PC-9 (cell line): ENCODE measurements at regions not wholly inside any gene's neighbourhood (a gene's known extent, or its start where the extent isn't known, plus 50 kb on each side); places are given as distances from the start of the nearest gene placed in this dataset.

Experiments
- BruUV-seq: library from RNA; stranded (reverse); fragments of 400-500 nt; replicated peaks from 2 replicates; lab custom pipeline; 2021; lab: Mats Ljungman, UMichigan
- CTCF ChIA-PET: fragments of 300-600 bp; sonication (Branson Sonifier 250); formaldehyde crosslinking; loops from one replicate; lab custom pipeline; 2022; ENCODE audit warnings: antibody characterized with exemption; lab: Charles Lee
- POLR2A ChIA-PET: fragments of 300-600 bp; sonication (Branson Sonifier 250); formaldehyde crosslinking; loops from one replicate; lab custom pipeline; 2022; ENCODE audit warnings: antibody characterized with exemption; ENCODE audit not compliant: unreplicated experiment; lab: Charles Lee
- DNase-seq, 2 experiments: peaks; one replicate each; pipeline versions ENCODE4 v3.0.0 to v3.0.0-alpha.2; 2015 to 2022; ENCODE audit warnings: mixed read lengths in 1 of 2
- H2AFZ ChIP-seq: fragments of 200-600 bp; sonication (generic); 2 replicates; pipeline ENCODE4 v1.8.1; 2017; ENCODE audit warnings: antibody characterized with exemption
- H3F3A ChIP-seq: fragments of 200-600 bp; sonication (generic); 2 replicates; pipeline ENCODE4 v1.8.1; 2017; ENCODE audit warnings: antibody characterized with exemption, mild to moderate bottlenecking, low read depth; ENCODE audit not compliant: insufficient read depth
- H3K27ac ChIP-seq: fragments of 200-600 bp; sonication (generic); 2 replicates; pipeline ENCODE4 v1.6.1; 2016; ENCODE audit warnings: mixed run types
- H3K27me3 ChIP-seq: fragments of 200-600 bp; sonication (generic); 2 replicates; pipeline ENCODE4 v1.6.1; 2016; ENCODE audit warnings: low read depth, mixed run types; ENCODE audit not compliant: insufficient read depth
- H3K36me3 ChIP-seq: fragments of 200-600 bp; sonication (generic); 2 replicates; pipeline ENCODE4 v1.6.1; 2016; ENCODE audit warnings: low read depth, mixed run types
- H3K4me1 ChIP-seq: fragments of 200-600 bp; sonication (generic); replicated peaks from 2 replicates; pipeline ENCODE4 v1.6.1; 2016; ENCODE audit warnings: mixed run types; ENCODE audit not compliant: insufficient read depth
- H3K4me2 ChIP-seq: fragments of 200-600 bp; sonication (generic); 2 replicates; pipeline ENCODE4 v1.6.1; 2017; ENCODE audit warnings: mixed run types
- H3K4me3 ChIP-seq: fragments of 200-600 bp; sonication (generic); 2 replicates; pipeline ENCODE4 v1.6.1; 2016; ENCODE audit warnings: mixed run types
- H3K79me2 ChIP-seq: fragments of 200-600 bp; sonication (generic); 2 replicates; pipeline ENCODE4 v1.6.1; 2017; ENCODE audit warnings: low read depth, mixed run types
- H3K9me2 ChIP-seq: fragments of 200-600 bp; sonication (generic); 2 replicates; pipeline ENCODE4 v1.8.1; 2017; ENCODE audit warnings: mild to moderate bottlenecking; ENCODE audit not compliant: insufficient read depth
- H3K9me3 ChIP-seq: fragments of 200-600 bp; sonication (generic); 2 replicates; pipeline ENCODE4 v1.8.1; 2016; ENCODE audit warnings: low read depth; ENCODE audit not compliant: insufficient read depth
- H4K20me1 ChIP-seq: fragments of 200-600 bp; sonication (generic); 2 replicates; pipeline ENCODE4 v1.8.1; 2017; ENCODE audit not compliant: insufficient read depth
- EZH2 ChIP-seq: fragments of 200-600 bp; sonication (generic); IDR thresholded peaks from 2 replicates; pipeline ENCODE4 v1.8.0; 2017; ENCODE audit warnings: antibody characterized with exemption, low read depth
- intact Hi-C: fragments of 100-400 bp; cut with micrococcal nuclease; formaldehyde crosslinking; loops from one replicate; pipeline ENCODE4 v1.10.0; 2022; ENCODE audit not compliant: unreplicated experiment
- TF ChIP-seq, protein P1 (sequence below): fragments of 200-600 bp; sonication (generic); conservative IDR thresholded peaks from 2 replicates; pipeline ENCODE4 v1.6.1; 2017; ENCODE audit warnings: mixed run types, antibody characterized with exemption, mild to moderate bottlenecking, moderate library complexity

DNA sequence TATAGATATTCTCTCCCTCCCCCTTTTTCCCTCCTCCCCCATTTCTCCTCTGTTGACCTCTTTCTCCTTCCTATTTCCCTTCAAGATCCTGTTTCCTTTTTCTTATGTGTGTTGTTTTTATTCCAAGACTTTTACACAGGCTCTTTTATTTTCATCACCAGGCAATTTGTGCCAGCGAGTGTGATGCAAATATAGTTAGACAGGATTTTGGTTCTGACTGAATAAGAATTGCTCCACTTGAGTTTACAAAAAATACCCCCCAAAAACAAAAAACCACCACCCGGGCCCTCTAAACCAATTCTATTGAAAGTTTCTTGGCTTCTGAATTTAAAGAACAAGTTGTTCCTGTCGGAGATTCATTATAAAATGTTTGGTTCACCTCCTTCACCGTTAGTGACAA is 50.9 kb upstream of the MAPK4 start:
- CTCF ChIA-PET: no interaction called here
- Histone ChIP-seq H3K27ac (no peak overlapping the region), H2AFZ (no peak overlapping the region), H3K27me3 (no peaks in the 10 kb centered on the region), H3K4me2 (no peak overlapping the region), H4K20me1 (no peaks in the 10 kb centered on the region), H3K4me1 (no peaks in the 10 kb centered on the region), H3K79me2 (no peaks in the 10 kb centered on the region), H3F3A (no peaks in the 10 kb centered on the region), H3K9me3 (no peaks in the 10 kb centered on the region), H3K9me2 (no peaks in the 10 kb centered on the region), H3K36me3 (no peaks in the 10 kb centered on the region), H3K4me3 (no peak overlapping the region)
- no peak for TF ChIP-seq EZH2
- TF ChIP-seq, protein P1, sequence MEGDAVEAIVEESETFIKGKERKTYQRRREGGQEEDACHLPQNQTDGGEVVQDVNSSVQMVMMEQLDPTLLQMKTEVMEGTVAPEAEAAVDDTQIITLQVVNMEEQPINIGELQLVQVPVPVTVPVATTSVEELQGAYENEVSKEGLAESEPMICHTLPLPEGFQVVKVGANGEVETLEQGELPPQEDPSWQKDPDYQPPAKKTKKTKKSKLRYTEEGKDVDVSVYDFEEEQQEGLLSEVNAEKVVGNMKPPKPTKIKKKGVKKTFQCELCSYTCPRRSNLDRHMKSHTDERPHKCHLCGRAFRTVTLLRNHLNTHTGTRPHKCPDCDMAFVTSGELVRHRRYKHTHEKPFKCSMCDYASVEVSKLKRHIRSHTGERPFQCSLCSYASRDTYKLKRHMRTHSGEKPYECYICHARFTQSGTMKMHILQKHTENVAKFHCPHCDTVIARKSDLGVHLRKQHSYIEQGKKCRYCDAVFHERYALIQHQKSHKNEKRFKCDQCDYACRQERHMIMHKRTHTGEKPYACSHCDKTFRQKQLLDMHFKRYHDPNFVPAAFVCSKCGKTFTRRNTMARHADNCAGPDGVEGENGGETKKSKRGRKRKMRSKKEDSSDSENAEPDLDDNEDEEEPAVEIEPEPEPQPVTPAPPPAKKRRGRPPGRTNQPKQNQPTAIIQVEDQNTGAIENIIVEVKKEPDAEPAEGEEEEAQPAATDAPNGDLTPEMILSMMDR: no peak
- BruUV-seq: no TSS peak
- intact Hi-C loops: no loop called here
- POLR2A ChIA-PET: no interaction called here
- no peak for DNase-seq
